Adipocyte (in vitro differentiated cells): ENCODE measurements at regions not wholly inside any gene's neighbourhood (a gene's known extent, or its start where the extent isn't known, plus 50 kb on each side); places are given as distances from the start of the nearest gene placed in this dataset.
"Not testable (repeated sequence)": the region's sequence is repeated elsewhere in the genome, so short reads cannot be mapped to it uniquely, and the experiment has no call there.

ENCODE experiments used
- DNase-seq: peaks from one replicate; pipeline ENCODE4 v3.0.0-alpha.2; 2015; ENCODE audit warnings: low read depth
- H3K27me3 ChIP-seq: replicated peaks from 2 replicates; pipeline ENCODE4 v1.7.0; 2013; ENCODE audit warnings: mild to moderate bottlenecking, low read length, moderate library complexity; ENCODE audit not compliant: control insufficient read depth, insufficient read depth
- H3K36me3 ChIP-seq: 2 replicates; pipeline ENCODE4 v1.7.0; 2013; ENCODE audit warnings: low read length, mild to moderate bottlenecking, moderate library complexity; ENCODE audit not compliant: control insufficient read depth, insufficient read depth, severe bottlenecking
- H3K4me1 ChIP-seq: 2 replicates; pipeline ENCODE4 v1.7.0; 2013; ENCODE audit warnings: mild to moderate bottlenecking, low read length, moderate library complexity; ENCODE audit not compliant: control insufficient read depth, insufficient read depth
- H3K4me3 ChIP-seq: 2 replicates; pipeline ENCODE4 v1.7.0; 2013; ENCODE audit warnings: mild to moderate bottlenecking, low read length, moderate library complexity
- H3K9ac ChIP-seq: 2 replicates; pipeline ENCODE4 v1.7.0; 2013; ENCODE audit warnings: mild to moderate bottlenecking, low read length, moderate library complexity
- H3K9me3 ChIP-seq: 2 replicates; pipeline ENCODE4 v1.7.0; 2013; ENCODE audit warnings: mild to moderate bottlenecking, low read length, moderate library complexity; ENCODE audit not compliant: control insufficient read depth

- peaks cover 23% of the 10 kb centered on the region for H3K9me3 ChIP-seq
- H3K36me3 ChIP-seq = no peaks in the 10 kb centered on the region
- H3K9ac ChIP-seq = no peak overlapping the region
- peaks cover 5% of the 10 kb centered on the region for H3K4me1 ChIP-seq
- no peak overlapping the region for H3K4me3 ChIP-seq
- no peaks in the 10 kb centered on the region for H3K27me3 ChIP-seq
- DNase-seq = no peak
These were observed 388.7 kb downstream of the UTRN start for GRCh38 chr6:144673807-144674206.

- no peaks in the 10 kb centered on the region for H3K27me3 ChIP-seq
- no peak overlapping the region for H3K9ac ChIP-seq
- no peak overlapping the region for H3K4me3 ChIP-seq
- DNase-seq = peak; percentile 53
- H3K9me3 ChIP-seq = peaks cover 23% of the 10 kb centered on the region
- H3K4me1 ChIP-seq = peaks cover 21% of the 10 kb centered on the region
- no peaks in the 10 kb centered on the region for H3K36me3 ChIP-seq
These were observed 390.2 kb downstream of the UTRN start for GRCh38 chr6:144675231-144675861.

DNA sequence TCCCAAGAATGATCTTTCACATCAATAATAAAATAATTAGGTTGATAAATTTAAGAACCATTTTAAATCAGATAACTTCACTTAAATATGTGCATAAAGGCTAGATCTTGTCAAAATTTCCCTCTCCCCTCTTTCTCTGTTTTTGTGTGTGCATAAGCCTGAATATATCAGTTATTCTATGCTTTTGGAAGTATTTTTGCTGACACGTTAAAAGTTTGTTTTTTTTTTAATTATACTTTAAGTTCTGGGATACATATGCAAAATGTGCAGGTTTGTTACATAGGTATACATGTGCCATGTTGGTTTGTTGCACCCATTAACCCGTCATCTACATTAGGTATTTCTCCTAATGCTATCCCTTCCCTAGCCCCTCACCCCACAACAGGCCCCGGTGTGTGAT lies 391.2 kb downstream of the UTRN start:
- not testable (repeated sequence) for H3K9ac ChIP-seq, DNase-seq, H3K4me3 ChIP-seq, H3K36me3 ChIP-seq, H3K27me3 ChIP-seq
- peaks cover 24% of the 10 kb centered on the region for H3K4me1 ChIP-seq
- peaks cover 19% of the 10 kb centered on the region for H3K9me3 ChIP-seq

- DNase-seq, H3K4me3 ChIP-seq, H3K27me3 ChIP-seq, H3K36me3 ChIP-seq, H3K9ac ChIP-seq: not testable (repeated sequence)
- peaks cover 24% of the 10 kb centered on the region for H3K4me1 ChIP-seq
- H3K9me3 ChIP-seq = peaks cover 19% of the 10 kb centered on the region
These were observed 392.1 kb downstream of the UTRN start for GRCh38 chr6:144677263-144677662.

- no peak overlapping the region for H3K9ac ChIP-seq
- peaks cover 24% of the 10 kb centered on the region for H3K4me1 ChIP-seq
- H3K9me3 ChIP-seq = peaks cover 8% of the 10 kb centered on the region
- DNase-seq = peak; percentile 72
- no peaks in the 10 kb centered on the region for H3K27me3 ChIP-seq
- peaks cover 6% of the 10 kb centered on the region for H3K36me3 ChIP-seq
- no peak overlapping the region for H3K4me3 ChIP-seq
These were observed 393.7 kb downstream of the UTRN start for GRCh38 chr6:144678844-144679243.

GRCh38 chr6:144681334-144681733 lies 396.2 kb downstream of the UTRN start:
- Histone ChIP-seq H3K27me3 (no peaks in the 10 kb centered on the region), H3K4me1 (peaks cover 24% of the 10 kb centered on the region), H3K9me3 (no peaks in the 10 kb centered on the region), H3K36me3 (peaks cover 6% of the 10 kb centered on the region), H3K4me3 (no peak overlapping the region), H3K9ac (no peak overlapping the region)
- DNase-seq = no peak

DNA sequence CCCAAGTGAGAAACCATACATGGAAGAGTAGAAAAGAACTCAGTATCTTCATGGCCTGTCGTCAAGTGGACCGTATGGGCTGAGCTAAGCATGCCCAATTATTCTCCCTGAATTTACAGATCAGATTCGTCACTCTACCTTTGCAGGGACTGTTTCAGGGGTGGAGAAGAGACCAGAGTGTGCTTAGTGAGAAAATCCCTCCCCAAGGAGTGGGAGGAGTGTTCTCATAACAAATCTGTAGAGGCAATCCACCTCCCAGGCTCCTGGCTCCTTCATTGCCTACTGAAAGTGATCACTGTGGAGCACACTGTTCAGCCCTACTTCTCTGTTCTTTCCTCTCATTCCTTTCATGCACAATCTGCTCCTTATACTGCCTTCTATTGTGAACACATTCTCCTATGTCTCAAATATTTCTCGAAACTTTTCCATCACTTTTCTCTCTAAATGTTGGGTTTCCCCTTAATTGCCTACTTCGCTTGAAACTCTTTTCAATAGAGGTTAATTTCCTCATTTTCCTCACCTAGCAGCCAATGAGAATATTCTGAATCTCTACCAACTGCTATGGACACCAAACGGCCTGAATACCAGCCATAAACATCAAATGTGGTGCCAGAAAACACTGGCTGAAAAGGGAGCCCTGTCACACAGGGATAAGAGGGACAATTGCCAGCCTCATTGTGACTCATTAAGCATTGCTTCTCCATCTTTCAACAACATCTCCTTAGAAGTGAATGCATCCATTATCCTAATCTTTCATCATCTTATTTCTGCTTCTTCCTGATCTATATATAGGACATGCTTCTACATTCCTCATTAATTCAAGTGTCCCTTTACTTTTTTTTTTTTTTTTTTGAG lies 398.3 kb downstream of the UTRN start:
- Histone ChIP-seq H3K27me3 (no peaks in the 10 kb centered on the region), H3K4me3 (no peak overlapping the region), H3K4me1 (peaks cover 23% of the 10 kb centered on the region), H3K9ac (no peak overlapping the region), H3K36me3 (peaks cover 6% of the 10 kb centered on the region), H3K9me3 (peaks cover 14% of the 10 kb centered on the region)
- DNase-seq = no peak

DNA sequence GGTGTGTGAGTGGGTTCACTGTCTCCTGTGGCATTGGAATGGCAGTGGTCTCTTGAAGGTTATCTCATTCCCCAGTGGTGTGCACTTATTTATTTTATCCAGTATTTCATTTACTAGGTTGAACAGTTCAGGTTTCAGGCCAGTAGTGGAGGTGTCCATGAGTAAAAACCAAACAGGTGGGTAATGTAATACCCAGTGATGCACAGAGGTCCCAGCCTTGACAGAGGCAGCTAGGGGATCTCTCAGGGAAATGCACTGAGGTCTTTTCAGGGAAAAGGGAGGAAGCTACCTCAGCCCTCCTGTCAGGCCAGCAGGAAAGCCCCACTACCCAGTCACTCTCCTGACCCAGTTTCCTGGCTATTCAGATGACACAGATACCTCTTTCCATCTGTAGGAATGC lies 403.6 kb downstream of the UTRN start:
- Histone ChIP-seq H3K4me1 (no peaks in the 10 kb centered on the region), H3K9me3 (peaks cover 14% of the 10 kb centered on the region)
- DNase-seq = no peak

GRCh38 chr6:144689503-144690040 lies 404.4 kb downstream of the UTRN start:
- H3K36me3 ChIP-seq = peaks cover 10% of the 10 kb centered on the region
- H3K9me3 ChIP-seq = peaks cover 14% of the 10 kb centered on the region
- H3K27me3 ChIP-seq = no peaks in the 10 kb centered on the region
- no peak for DNase-seq
- no peak overlapping the region for H3K4me3 ChIP-seq
- H3K9ac ChIP-seq = no peak overlapping the region
- H3K4me1 ChIP-seq = no peaks in the 10 kb centered on the region

More for the DNA sequence above, 403.6 kb downstream of the UTRN start:
- Histone ChIP-seq H3K27me3 (no peaks in the 10 kb centered on the region), H3K36me3 (peaks cover 10% of the 10 kb centered on the region), H3K9ac (no peak overlapping the region), H3K4me3 (no peak overlapping the region)

DNA sequence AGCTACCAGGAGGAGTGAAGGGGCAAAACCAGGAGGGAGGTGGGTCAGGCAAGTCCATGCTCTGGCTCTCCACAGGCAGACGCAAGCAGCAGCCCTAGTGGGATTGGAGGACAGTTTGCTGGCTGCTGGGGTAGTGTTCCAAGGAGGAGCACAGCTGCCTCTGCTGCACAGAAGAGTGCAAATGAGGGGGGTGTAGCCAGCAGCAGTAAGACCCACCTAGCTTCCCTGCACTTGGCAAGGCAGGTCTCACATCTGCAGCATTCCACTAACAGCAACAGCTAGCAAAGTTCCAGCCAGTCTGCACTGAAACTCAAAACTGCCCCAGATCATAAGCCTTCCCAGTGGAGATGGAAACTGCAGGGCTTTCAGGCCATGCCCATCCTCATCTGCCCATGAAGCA lies 405.0 kb downstream of the UTRN start:
- H3K4me3 ChIP-seq = no peak overlapping the region
- DNase-seq = no peak
- no peaks in the 10 kb centered on the region for H3K4me1 ChIP-seq

DNA sequence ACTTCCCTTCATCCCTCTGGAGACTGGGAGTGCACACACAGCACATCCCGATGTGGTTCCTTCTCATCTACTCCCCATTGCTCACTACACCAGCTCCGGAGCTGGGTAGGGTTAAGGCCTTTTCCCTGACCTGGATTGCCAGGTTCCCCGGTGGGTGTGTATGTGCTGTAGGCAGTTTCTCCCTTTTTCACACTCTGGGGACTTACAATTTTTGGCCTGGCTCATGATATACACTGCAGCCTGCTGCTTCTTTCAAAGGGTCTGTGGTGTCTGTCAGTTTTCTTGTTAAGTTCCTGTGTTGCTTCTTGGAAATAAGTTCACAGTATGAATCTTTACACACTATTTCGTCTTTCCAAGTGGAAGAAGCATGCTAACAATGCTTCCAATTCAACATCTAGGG lies 405.5 kb downstream of the UTRN start:
- Histone ChIP-seq H3K36me3 (peaks cover 10% of the 10 kb centered on the region), H3K4me3 (no peak overlapping the region)

More for the DNA sequence above, 405.0 kb downstream of the UTRN start:
- Histone ChIP-seq H3K27me3 (no peaks in the 10 kb centered on the region), H3K36me3 (peaks cover 10% of the 10 kb centered on the region), H3K9ac (no peak overlapping the region), H3K9me3 (peaks cover 14% of the 10 kb centered on the region)

More for the DNA sequence above, 405.5 kb downstream of the UTRN start:
- no peak for DNase-seq
- Histone ChIP-seq H3K9me3 (peaks cover 14% of the 10 kb centered on the region), H3K9ac (no peak overlapping the region), H3K4me1 (no peaks in the 10 kb centered on the region), H3K27me3 (no peaks in the 10 kb centered on the region)
